H1 (cell line): ENCODE measurements at regions not wholly inside any gene's neighbourhood (a gene's known extent, or its start where the extent isn't known, plus 50 kb on each side); places are given as distances from the start of the nearest gene placed in this dataset.
A peak's percentile ranks its signal among the peaks of the same experiment; 100 is the strongest.

Experiments used
- CTCF ChIA-PET: fragments of 300-600 bp; sonication (Branson Sonifier 250); formaldehyde crosslinking; loops from one replicate; lab custom pipeline; 2021; ENCODE audit not compliant: partially characterized antibody; lab: Charles Lee
- POLR2A ChIA-PET: fragments of 300-600 bp; sonication (Branson Sonifier 250); formaldehyde crosslinking; loops from one replicate; lab custom pipeline; 2021; ENCODE audit warnings: inconsistent platforms; ENCODE audit not compliant: partially characterized antibody; lab: Charles Lee
- DNase-seq, 2 experiments: peaks; one replicate each; pipeline versions ENCODE4 v3.0.0 to v3.0.0-alpha.2; 2010 to 2022; ENCODE audit warnings: low spot score in 2 of 2, low read depth in 1 of 2, mixed read lengths in 1 of 2
- FAIRE-seq: peaks from 2 replicates; lab custom pipeline; 2011; peaks lifted over from hg19 to GRCh38; lab: Jason Lieb, UNC
- H2AFZ ChIP-seq: 2 replicates; pipeline ENCODE4 v1.8.1; 2012; ENCODE audit warnings: low read length, inconsistent platforms
- H2AK5ac ChIP-seq: 2 replicates; pipeline ENCODE4 v1.6.1; 2013; ENCODE audit warnings: low read depth, low read length
- H2BK120ac ChIP-seq: replicated peaks from 2 replicates; pipeline ENCODE3; 2013; ENCODE audit warnings: low read depth, low read length, inconsistent platforms
- H2BK12ac ChIP-seq: 2 replicates; pipeline ENCODE4 v1.6.1; 2013; ENCODE audit warnings: low read depth, low read length
- H2BK15ac ChIP-seq: 2 replicates; pipeline ENCODE4 v1.6.1; 2013; ENCODE audit warnings: low read length
- H2BK20ac ChIP-seq: 2 replicates; pipeline ENCODE4 v1.6.1; 2013; ENCODE audit warnings: low read length
- H2BK5ac ChIP-seq: 2 replicates; pipeline ENCODE4 v1.6.1; 2013; ENCODE audit warnings: low read depth, low read length
- H3K14ac ChIP-seq: 2 replicates; pipeline ENCODE4 v1.6.1; 2013; ENCODE audit warnings: inconsistent platforms; ENCODE audit not compliant: insufficient read length
- H3K18ac ChIP-seq: 2 replicates; pipeline ENCODE4 v1.6.1; 2013; ENCODE audit warnings: low read length; ENCODE audit errors: extremely low read depth
- H3K23ac ChIP-seq: 2 replicates; pipeline ENCODE4 v1.6.1; 2013; ENCODE audit warnings: inconsistent platforms; ENCODE audit not compliant: insufficient read length
- H3K23me2 ChIP-seq: 2 replicates; pipeline ENCODE4 v1.6.1; 2013; ENCODE audit warnings: low read depth, low read length
- H3K27ac ChIP-seq: 2 replicates; pipeline ENCODE4 v1.6.1; 2011; ENCODE audit warnings: low read depth, low read length, inconsistent platforms
- H3K27me3 ChIP-seq, 4 experiments: replicated peaks in 1 of 4; 1 replicate in 1 of 4; 2 replicates in 3 of 4; pipeline versions ENCODE4 v1.6.1 to v1.8.1; 2011 to 2013; ENCODE audit warnings: low read length in 3 of 4, mild to moderate bottlenecking in 3 of 4, inconsistent platforms in 2 of 4, mixed read lengths in 2 of 4, moderate library complexity in 1 of 4; ENCODE audit not compliant: control insufficient read depth in 3 of 4, insufficient read depth in 3 of 4; ENCODE audit errors: extremely low read depth in 1 of 4
- H3K36me3 ChIP-seq, 4 experiments: 2 replicates each; pipeline versions ENCODE4 v1.6.1 to v1.8.1; 2011 to 2013; ENCODE audit warnings: mild to moderate bottlenecking in 4 of 4, low read length in 3 of 4, moderate library complexity in 2 of 4, control low read depth in 1 of 4, inconsistent platforms in 1 of 4; ENCODE audit not compliant: insufficient read depth in 4 of 4, control insufficient read depth in 2 of 4
- H3K4ac ChIP-seq: replicated peaks from 2 replicates; pipeline ENCODE3; 2013; ENCODE audit warnings: low read length, low read depth, mixed read lengths, inconsistent platforms; ENCODE audit not compliant: insufficient read length
- H3K4me1 ChIP-seq, 4 experiments: replicated peaks in 1 of 4; 1 replicate in 1 of 4; 2 replicates in 3 of 4; pipeline versions ENCODE4 v1.6.1 to v1.8.1; 2011 to 2013; ENCODE audit warnings: low read length in 3 of 4, inconsistent platforms in 2 of 4, mixed read lengths in 1 of 4; ENCODE audit not compliant: insufficient read depth in 4 of 4, control insufficient read depth in 3 of 4
- H3K4me2 ChIP-seq, 2 experiments: 2 replicates each; pipeline versions ENCODE4 v1.6.1 to v1.8.1; 2011 to 2013; ENCODE audit warnings: low read depth in 2 of 2, low read length in 2 of 2, control low read depth in 1 of 2, inconsistent platforms in 1 of 2, mild to moderate bottlenecking in 1 of 2; ENCODE audit not compliant: insufficient read depth in 1 of 2
- H3K4me3 ChIP-seq, 4 experiments: fragments of 200-600, 300-600 bp in 1 of 4; sonication (generic), shearing (Covaris generic), sonication (Bioruptor Twin) in 1 of 4; 2 replicates each; pipeline versions ENCODE4 v1.5.1 to v1.8.1; 2011 to 2016; ENCODE audit warnings: low read length in 4 of 4, low read depth in 3 of 4, control low read depth in 2 of 4, inconsistent platforms in 2 of 4, mild to moderate bottlenecking in 2 of 4, mixed read lengths in 1 of 4, moderate library complexity in 1 of 4; ENCODE audit not compliant: insufficient read depth in 2 of 4; ENCODE audit errors: extremely low read depth in 1 of 4
- H3K56ac ChIP-seq: replicated peaks from 2 replicates; pipeline ENCODE3; 2013; ENCODE audit warnings: low read depth, mild to moderate bottlenecking, mixed read lengths, low read length, inconsistent platforms; ENCODE audit not compliant: insufficient read length
- H3K79me1 ChIP-seq: 2 replicates; pipeline ENCODE4 v1.6.1; 2013; ENCODE audit warnings: low read depth, low read length, control low read depth
- H3K79me2 ChIP-seq, 2 experiments: 2 replicates each; pipeline versions ENCODE4 v1.6.1 to v1.8.1; 2012 to 2013; ENCODE audit warnings: low read length in 2 of 2, mild to moderate bottlenecking in 2 of 2, inconsistent platforms in 1 of 2; ENCODE audit not compliant: insufficient read depth in 2 of 2, control insufficient read depth in 1 of 2
- H3K9ac ChIP-seq, 4 experiments: replicated peaks in 1 of 4; 1 replicate in 1 of 4; 2 replicates in 3 of 4; pipeline versions ENCODE4 v1.6.1 to v1.8.1; 2011 to 2013; ENCODE audit warnings: low read depth in 3 of 4, low read length in 3 of 4, control low read depth in 2 of 4, mild to moderate bottlenecking in 2 of 4, moderate library complexity in 2 of 4, inconsistent platforms in 1 of 4; ENCODE audit errors: extremely low read depth in 1 of 4
- H3K9me3 ChIP-seq, 2 experiments: 2 replicates each; pipeline versions ENCODE4 v1.6.1 to v1.8.1; 2012 to 2013; ENCODE audit warnings: mild to moderate bottlenecking in 2 of 2, moderate library complexity in 2 of 2, control low read depth in 1 of 2, inconsistent platforms in 1 of 2, low read depth in 1 of 2, low read length in 1 of 2, mixed read lengths in 1 of 2; ENCODE audit not compliant: insufficient read depth in 2 of 2
- H4K20me1 ChIP-seq, 2 experiments: replicated peaks in 1 of 2; 2 replicates each; pipeline versions ENCODE3 to v1.8.1; 2011 to 2013; ENCODE audit warnings: inconsistent platforms in 2 of 2, low read length in 2 of 2, mild to moderate bottlenecking in 1 of 2; ENCODE audit not compliant: insufficient read depth in 2 of 2, control insufficient read depth in 1 of 2
- H4K5ac ChIP-seq: 2 replicates; pipeline ENCODE4 v1.6.1; 2013; ENCODE audit warnings: low read length, low read depth, mixed read lengths, inconsistent platforms; ENCODE audit not compliant: insufficient read length
- H4K8ac ChIP-seq: 2 replicates; pipeline ENCODE4 v1.8.0; 2013; ENCODE audit warnings: mild to moderate bottlenecking, moderate library complexity, low read length, inconsistent platforms; ENCODE audit not compliant: insufficient read depth; ENCODE audit errors: extremely low read depth
- H4K91ac ChIP-seq: replicated peaks from 2 replicates; pipeline ENCODE3; 2013; ENCODE audit warnings: low read length, mixed read lengths, inconsistent platforms; ENCODE audit not compliant: insufficient read length
- ATF3 ChIP-seq: IDR thresholded peaks from 2 replicates; pipeline ENCODE4 v1.6.1; 2011; ENCODE audit warnings: low read depth, mild to moderate bottlenecking, low read length; ENCODE audit not compliant: insufficient read depth
- CEBPB ChIP-seq: IDR thresholded peaks from 2 replicates; pipeline ENCODE4 v1.6.1; 2012; ENCODE audit warnings: low read depth, low read length
- POU5F1 ChIP-seq: IDR thresholded peaks from 2 replicates; pipeline ENCODE4 v1.6.1; 2011; ENCODE audit warnings: low read depth, mild to moderate bottlenecking, low read length, moderate library complexity
- RAD21 ChIP-seq, 2 experiments: IDR thresholded peaks in 1 of 2; conservative IDR thresholded peaks in 1 of 2; 2 replicates each; pipeline ENCODE4 v1.6.1; 2011; ENCODE audit warnings: low read depth in 2 of 2, low read length in 2 of 2, improper control_type of control experiment in 1 of 2, inconsistent platforms in 1 of 2, mild to moderate bottlenecking in 1 of 2, moderate library complexity in 1 of 2
- TCF12 ChIP-seq: IDR thresholded peaks from 2 replicates; pipeline ENCODE4 v1.6.1; 2011; ENCODE audit warnings: low read depth, mild to moderate bottlenecking, low read length
- whole genome bisulfite sequencing, 2 experiments: shearing (Covaris generic) in 1 of 2; methylation state at CpG; one replicate each; pipeline versions ENCODE4 v1.1.6 to v1.1.7; 2013 to 2015; ENCODE audit warnings: low lambda C conversion rate in 2 of 2, mixed read lengths in 2 of 2, inconsistent platforms in 1 of 2, low coverage in 1 of 2, missing lambda C conversion rate in 1 of 2; ENCODE audit not compliant: insufficient replicate concordance in 2 of 2, insufficient coverage in 1 of 2, insufficient read length in 1 of 2; ENCODE audit errors: extremely low coverage in 1 of 2, missing lambda C conversion rate in 1 of 2; 5-methylcytosine and 5-hydroxymethylcytosine counted together

DNA sequence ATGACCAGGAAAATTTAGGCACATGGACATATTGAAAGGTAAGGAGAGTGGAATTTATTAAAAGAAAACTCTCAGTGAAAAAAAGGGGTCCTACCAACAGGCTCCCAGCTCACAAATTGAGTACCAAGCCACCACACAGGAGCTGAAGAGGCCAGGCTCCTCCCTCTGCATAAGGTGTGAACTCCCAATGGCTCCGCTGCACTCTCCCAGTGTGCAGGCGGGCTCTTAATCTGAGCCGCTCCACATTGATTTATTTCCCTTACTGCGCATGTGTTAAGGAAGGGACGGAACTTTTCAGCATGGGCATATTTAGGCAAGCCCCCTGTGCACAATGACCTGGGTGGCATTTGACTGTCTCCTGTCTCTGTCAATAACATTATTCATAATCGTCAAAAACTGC lies 68.6 kb upstream of the PLEKHG7 start:
- H2AFZ ChIP-seq: no peak overlapping the region
- CTCF ChIA-PET: interaction anchor here (1.6 kb wide), 1 partner anchor 69 kb away, joined by 3 read pairs; the partner anchor contains the start of gene PLEKHG7

More for the DNA sequence above, 68.6 kb upstream of the PLEKHG7 start:
- Histone ChIP-seq H4K20me1 (no peaks in the 10 kb centered on the region), H3K79me1 (no peaks in the 10 kb centered on the region), H2BK20ac (no peak overlapping the region), H3K36me3 (no peaks in the 10 kb centered on the region), H3K27me3 (no peaks in the 10 kb centered on the region), H2BK12ac (0 out of 2 replicates have a peak overlapping the region, but pooled peaks have one; percentile 27), H3K23ac (no peak overlapping the region), H2AK5ac (no peak overlapping the region), H3K27ac (no peak overlapping the region), H3K4ac (no peak overlapping the region), H4K91ac (no peak overlapping the region), H4K5ac (no peak overlapping the region), H3K9me3 (no peaks in the 10 kb centered on the region), H2BK120ac (no peak overlapping the region), H3K23me2 (no peaks in the 10 kb centered on the region), H3K4me2 (no peak overlapping the region), H4K8ac (no peak overlapping the region), H3K79me2 (no peaks in the 10 kb centered on the region), H3K56ac (no peak overlapping the region), H3K18ac (no peak overlapping the region), H3K9ac (no peak overlapping the region), H2BK15ac (no peak overlapping the region), H3K4me1 (no peaks in the 10 kb centered on the region), H3K14ac (no peak overlapping the region), H3K4me3 (no peak overlapping the region), H2BK5ac (no peak overlapping the region)
- no peak for DNase-seq
- WGBS, 2 experiments: 95% methylated on average over 6 of the region's 6 CpGs; no CpG with 5 or more reads in 1 of the 2 experiments
- FAIRE-seq: no peak
- TF ChIP-seq CEBPB (no peak), RAD21 (IDR thresholded peaks at IDR 0.05 in 1 of 2, conservative IDR thresholded peaks at IDR 0.05 in 1 of 2; ENCODE audit: low read depth in 2 of 2, low read length in 2 of 2) (no peak), TCF12 (no peak), ATF3 (no peak), POU5F1 (no peak)
- POLR2A ChIA-PET: no interaction called here
